Activated T-cell treated with anti-CD3 and anti-CD28 coated beads, Interleukin-2, amount 50 U/mL, for 4 hours (primary cell): ENCODE measurements at regions not wholly inside any gene's neighbourhood (a gene's known extent, or its start where the extent isn't known, plus 50 kb on each side); places are given as distances from the start of the nearest gene placed in this dataset.
A peak's percentile ranks its signal among the peaks of the same experiment; 100 is the strongest.

ENCODE experiments used
- ATAC-seq, 2 donors: fragments of 200-7000 bp; cut with Tn5 transposase; one replicate each; pipeline ENCODE4 v1.10.0; 2021
- DNase-seq: peaks from one replicate; pipeline ENCODE4 v3.0.0-alpha.2; 2020
- H3K27me3 Mint-ChIP-seq: one replicate; pipeline ENCODE4 v1.8.0; 2021; ENCODE audit warnings: low read depth, mixed read lengths
- H3K36me3 Mint-ChIP-seq: one replicate; pipeline ENCODE4 v1.8.0; 2022; ENCODE audit warnings: mixed read lengths; ENCODE audit not compliant: insufficient read depth
- H3K4me1 Mint-ChIP-seq: one replicate; pipeline ENCODE4 v1.8.0; 2021; ENCODE audit warnings: low read depth, mixed read lengths
- H3K4me3 Mint-ChIP-seq: one replicate; pipeline ENCODE4 v1.8.0; 2021; ENCODE audit warnings: mild to moderate bottlenecking, moderate library complexity, mixed read lengths
- H3K9me3 Mint-ChIP-seq: one replicate; pipeline ENCODE4 v1.8.0; 2021; ENCODE audit warnings: mixed read lengths

- Mint-ChIP-seq H3K9me3 (peaks cover 7% of the 10 kb centered on the region), H3K36me3 (no peaks in the 10 kb centered on the region), H3K27me3 (peaks cover 25% of the 10 kb centered on the region), H3K4me3 (no peak overlapping the region), H3K4me1 (no peaks in the 10 kb centered on the region)
- ATAC-seq (no peak), DNase-seq (no peak)
Observed at GRCh38 chr12:111228916-111229666, 139.8 kb downstream of the PHETA1 start.

DNA sequence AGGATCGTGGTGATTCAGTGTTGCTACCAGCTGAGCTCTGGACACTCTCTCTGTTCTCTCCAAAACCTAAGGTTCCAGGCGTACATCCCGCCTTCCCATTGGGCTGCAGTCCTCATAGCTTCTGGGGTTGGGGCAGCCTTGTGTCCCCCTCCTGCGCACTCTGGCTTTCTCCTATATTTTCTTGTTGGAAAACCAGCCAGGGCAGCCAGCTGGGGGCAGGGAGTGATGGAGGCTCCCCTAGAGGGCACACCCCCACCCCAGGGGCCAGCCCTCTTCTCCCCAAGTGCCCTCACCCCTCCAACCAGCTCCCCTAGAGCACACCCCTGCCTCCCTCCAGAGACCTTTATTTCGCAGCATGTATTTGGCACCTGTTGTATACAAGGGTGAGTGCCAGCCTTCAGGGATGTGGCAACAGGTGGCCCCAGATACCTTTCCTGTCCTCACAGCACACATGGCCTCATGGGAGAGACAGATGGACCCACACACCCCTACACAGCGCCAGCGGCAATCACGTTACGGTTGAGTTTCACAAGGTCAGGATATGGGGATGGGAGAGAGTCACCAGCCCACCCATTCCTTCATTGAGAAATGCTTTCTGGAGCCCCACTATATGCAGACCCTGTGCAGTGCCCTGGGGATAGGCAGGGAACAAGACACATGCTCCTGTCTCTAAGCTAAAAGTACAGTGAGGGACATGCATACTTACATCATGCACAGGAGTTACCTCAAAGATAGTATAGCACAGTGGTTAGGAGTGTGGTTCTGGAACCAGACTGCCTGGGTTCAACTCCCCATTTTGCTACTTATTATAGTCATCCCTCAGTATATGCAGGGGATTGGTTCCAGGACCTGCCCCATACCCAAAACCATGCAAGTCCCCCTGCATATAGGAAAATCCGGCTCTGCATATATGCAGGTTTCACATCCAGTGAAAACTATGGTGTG, 141.1 kb downstream of the PHETA1 start:
- H3K27me3 Mint-ChIP-seq, result peaks cover 19% of the 10 kb centered on the region
- ATAC-seq (no peak), DNase-seq (no peak)
- H3K4me1 Mint-ChIP-seq, result no peaks in the 10 kb centered on the region
- H3K4me3 Mint-ChIP-seq, result no peak overlapping the region
- H3K9me3 Mint-ChIP-seq, result no peaks in the 10 kb centered on the region
- no peaks in the 10 kb centered on the region for H3K36me3 Mint-ChIP-seq

- Mint-ChIP-seq H3K4me1 (no peaks in the 10 kb centered on the region), H3K4me3 (no peak overlapping the region), H3K9me3 (no peaks in the 10 kb centered on the region), H3K36me3 (no peaks in the 10 kb centered on the region), H3K27me3 (peaks cover 19% of the 10 kb centered on the region)
- ATAC-seq, result no peak
- DNase-seq, result no peak
Observed at GRCh38 chr12:111226680-111227079, 142.2 kb downstream of the PHETA1 start.

DNA sequence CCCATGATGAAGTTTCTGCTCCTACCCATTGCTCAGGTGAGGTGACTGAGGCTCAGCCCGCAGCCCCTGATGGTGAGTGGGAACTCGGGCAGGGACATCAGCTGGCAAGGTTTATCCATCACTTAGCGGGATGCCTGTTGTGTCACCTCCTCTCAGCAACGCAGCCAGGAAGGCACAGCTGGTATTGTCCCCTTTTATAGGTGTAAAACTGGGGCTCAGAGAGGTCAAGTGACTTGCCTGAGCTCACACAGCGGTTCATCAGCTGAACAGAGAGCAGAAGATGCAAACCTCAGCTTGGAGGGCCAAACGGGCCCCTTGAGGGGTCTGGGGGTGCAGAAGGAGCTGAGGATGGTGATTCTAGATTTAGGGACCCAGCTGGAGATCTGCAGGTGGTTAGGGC, 143.6 kb downstream of the PHETA1 start:
- Mint-ChIP-seq H3K4me1 (no peaks in the 10 kb centered on the region), H3K9me3 (no peaks in the 10 kb centered on the region)

DNA sequence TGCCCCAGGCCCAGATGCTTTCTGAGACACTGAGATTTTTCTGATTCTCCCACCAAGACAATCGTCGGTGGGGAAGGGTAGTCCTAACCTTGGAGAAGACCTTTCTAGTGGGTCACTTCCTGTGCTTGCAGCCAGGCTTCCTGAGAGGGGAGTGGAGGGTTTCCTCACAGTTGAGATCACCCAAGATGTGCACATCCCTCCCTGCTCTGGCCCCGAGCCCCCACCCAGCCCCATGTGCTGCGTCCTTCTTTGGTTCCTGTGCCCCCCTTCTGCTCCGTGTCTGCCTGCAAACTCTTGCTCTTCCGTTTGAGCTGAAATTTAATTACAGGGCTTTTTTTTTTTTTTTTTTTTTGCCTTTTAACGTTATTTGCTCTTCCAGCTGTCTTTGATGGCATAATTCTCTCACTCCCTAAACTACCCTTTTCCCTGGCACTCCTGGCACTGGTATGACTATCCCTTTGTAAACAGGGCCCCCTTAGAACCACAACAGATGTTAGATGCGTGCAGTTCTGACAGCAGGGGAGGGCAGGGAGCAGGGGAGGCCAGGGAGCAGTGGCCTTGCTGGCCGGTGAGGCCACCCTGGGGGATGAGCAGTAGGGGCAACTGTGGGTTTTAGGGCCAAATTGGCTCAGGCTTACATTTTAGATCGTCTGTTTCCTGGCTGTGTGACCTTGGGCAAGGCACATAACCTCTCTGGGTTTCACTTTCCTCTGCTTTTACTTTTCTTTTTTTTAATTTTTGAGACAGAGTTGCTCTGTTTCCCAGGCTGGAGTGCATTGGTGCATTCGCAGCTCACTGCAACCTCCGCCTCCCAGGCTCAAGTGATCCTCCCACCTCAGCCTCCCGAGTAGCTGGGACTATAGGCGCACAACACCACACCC, 144.5 kb downstream of the PHETA1 start:
- H3K4me3 Mint-ChIP-seq, result no peak overlapping the region
- peaks cover 13% of the 10 kb centered on the region for H3K27me3 Mint-ChIP-seq
- DNase-seq (no peak), ATAC-seq (no peak)
- H3K36me3 Mint-ChIP-seq, result no peaks in the 10 kb centered on the region
- no peaks in the 10 kb centered on the region for H3K4me1 Mint-ChIP-seq
- no peaks in the 10 kb centered on the region for H3K9me3 Mint-ChIP-seq

More for the DNA sequence above, 143.6 kb downstream of the PHETA1 start:
- H3K27me3 Mint-ChIP-seq, result peaks cover 13% of the 10 kb centered on the region
- no peaks in the 10 kb centered on the region for H3K36me3 Mint-ChIP-seq
- H3K4me3 Mint-ChIP-seq, result no peak overlapping the region
- ATAC-seq (no peak), DNase-seq (no peak)

DNA sequence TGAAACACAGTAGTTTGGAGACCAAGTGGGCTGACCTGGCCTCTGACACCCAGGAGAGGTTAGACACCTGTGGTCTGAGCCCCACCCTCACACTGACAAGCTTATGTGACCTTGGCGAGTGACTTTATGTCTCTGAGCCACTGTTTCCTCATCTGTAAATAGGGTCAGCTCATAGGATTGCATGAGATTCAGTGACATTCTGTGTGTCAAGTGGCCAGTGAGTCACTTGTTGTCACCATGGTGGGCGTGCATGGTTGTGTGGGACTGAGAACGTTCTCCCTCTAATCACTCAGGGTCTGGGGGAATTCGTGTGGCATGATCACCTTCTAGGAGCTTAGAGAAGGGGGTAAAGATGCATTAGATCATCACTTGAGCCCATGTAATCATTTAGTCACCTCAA, 146.4 kb downstream of the PHETA1 start:
- DNase-seq, result no peak
- H3K27me3 Mint-ChIP-seq, result peaks cover 13% of the 10 kb centered on the region
- no peak overlapping the region for H3K4me3 Mint-ChIP-seq
- H3K4me1 Mint-ChIP-seq, result no peaks in the 10 kb centered on the region
- no peaks in the 10 kb centered on the region for H3K9me3 Mint-ChIP-seq
- peak in 1 of 2 donors; percentile 14 for ATAC-seq
- no peaks in the 10 kb centered on the region for H3K36me3 Mint-ChIP-seq

DNA sequence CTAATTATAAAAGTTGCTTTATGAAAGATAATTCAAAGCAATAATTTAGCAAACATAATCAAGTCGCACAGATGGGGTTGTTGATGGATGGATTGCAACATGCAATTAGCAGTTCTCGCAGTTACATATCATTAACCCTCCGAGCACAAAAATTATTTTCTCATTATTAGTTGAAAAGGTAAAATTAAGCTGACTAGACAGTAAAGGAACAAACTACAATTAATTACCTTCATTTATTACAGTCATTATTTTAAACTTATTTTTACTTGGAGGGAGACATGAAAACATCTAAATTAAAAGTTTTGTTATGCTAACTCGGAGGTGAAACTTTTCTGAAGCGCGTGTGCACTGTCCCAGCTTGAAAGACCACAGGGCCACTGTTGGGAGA, 146.9 kb downstream of the PHETA1 start:
- no peak overlapping the region for H3K4me3 Mint-ChIP-seq
- no peak for ATAC-seq
- H3K9me3 Mint-ChIP-seq, result no peaks in the 10 kb centered on the region
- peaks cover 10% of the 10 kb centered on the region for H3K27me3 Mint-ChIP-seq
- no peak for DNase-seq
- H3K36me3 Mint-ChIP-seq, result no peaks in the 10 kb centered on the region
- H3K4me1 Mint-ChIP-seq, result no peaks in the 10 kb centered on the region

DNA sequence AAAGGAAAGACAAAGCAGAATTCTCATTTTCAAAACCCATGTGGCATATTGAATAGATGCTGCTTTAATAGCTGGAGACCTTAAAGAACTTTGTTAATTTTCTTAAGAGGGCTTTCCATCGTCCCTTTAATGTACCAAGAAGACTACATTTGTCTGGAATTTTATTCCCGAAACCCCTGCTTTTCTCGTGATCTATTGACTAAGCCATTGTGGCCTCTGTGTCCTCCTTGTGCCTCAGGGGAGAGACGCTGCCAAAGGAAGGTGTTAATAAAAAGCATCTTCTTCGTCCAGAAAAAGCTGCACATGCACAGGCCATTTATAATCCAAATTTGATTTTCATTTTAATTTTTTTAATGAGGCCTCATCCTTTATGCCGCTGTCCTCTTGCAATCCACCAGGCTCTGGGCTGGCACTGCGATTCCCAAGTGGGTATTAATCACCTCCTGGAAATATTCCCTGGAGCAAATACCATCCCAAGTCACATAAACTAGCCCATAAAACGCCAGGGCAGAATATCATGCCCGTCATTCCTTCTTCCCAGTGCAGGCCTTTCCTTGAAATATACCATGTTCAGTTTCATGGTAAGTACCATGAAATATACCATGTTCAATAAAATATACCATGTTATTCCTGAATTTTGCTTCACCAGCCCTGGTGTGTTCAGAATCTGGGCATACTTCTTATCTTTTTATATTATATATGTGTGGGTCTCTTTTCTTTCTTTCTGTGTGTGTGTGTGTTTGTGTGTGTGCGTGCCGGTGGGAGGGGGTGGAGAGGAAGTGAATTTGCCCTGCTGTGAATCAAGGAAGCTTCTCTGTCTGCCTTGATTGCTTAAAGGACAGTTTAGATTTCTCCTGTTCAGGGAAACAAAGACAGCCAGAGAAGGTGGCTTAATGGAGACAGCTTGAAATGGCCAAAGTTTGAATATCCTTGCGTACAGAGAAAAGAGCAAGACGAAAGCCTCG, 147.6 kb downstream of the PHETA1 start:
- Mint-ChIP-seq H3K9me3 (no peaks in the 10 kb centered on the region), H3K4me1 (no peaks in the 10 kb centered on the region), H3K36me3 (no peaks in the 10 kb centered on the region), H3K4me3 (no peak overlapping the region), H3K27me3 (peaks cover 10% of the 10 kb centered on the region)
- DNase-seq (no peak), ATAC-seq (no peak)

GRCh38 chr12:111220363-111220762, 148.5 kb downstream of the PHETA1 start:
- H3K9me3 Mint-ChIP-seq, result no peaks in the 10 kb centered on the region
- no peak for DNase-seq
- no peaks in the 10 kb centered on the region for H3K4me1 Mint-ChIP-seq
- peaks cover 8% of the 10 kb centered on the region for H3K27me3 Mint-ChIP-seq
- H3K4me3 Mint-ChIP-seq, result no peak overlapping the region
- no peaks in the 10 kb centered on the region for H3K36me3 Mint-ChIP-seq
- no peak for ATAC-seq

DNA sequence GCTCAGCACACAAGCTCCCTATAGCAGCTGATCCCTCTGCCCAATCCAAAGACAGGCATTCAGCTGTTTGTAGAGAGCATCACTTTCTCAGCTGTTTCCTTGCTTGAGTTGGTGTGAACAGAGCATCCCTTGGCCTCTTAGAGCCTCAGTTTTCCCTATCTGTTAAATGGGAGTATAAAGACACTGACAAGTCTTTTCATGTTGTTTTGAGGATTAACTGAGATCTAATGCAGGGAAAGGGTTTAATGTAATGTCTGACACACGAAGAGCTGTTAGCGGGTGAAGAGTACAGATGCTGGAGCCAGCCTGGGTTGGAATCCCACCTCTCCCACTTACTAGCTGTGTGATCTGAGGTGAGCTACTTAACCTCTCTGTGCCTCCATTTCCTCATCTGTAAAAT, 149.5 kb downstream of the PHETA1 start:
- Mint-ChIP-seq H3K9me3 (no peaks in the 10 kb centered on the region), H3K4me1 (no peaks in the 10 kb centered on the region), H3K27me3 (peaks cover 6% of the 10 kb centered on the region), H3K36me3 (no peaks in the 10 kb centered on the region), H3K4me3 (no peak overlapping the region)
- DNase-seq (no peak), ATAC-seq (no peak)

- H3K27me3 Mint-ChIP-seq, result peaks cover 4% of the 10 kb centered on the region
- DNase-seq, result no peak
- H3K9me3 Mint-ChIP-seq, result no peaks in the 10 kb centered on the region
- H3K36me3 Mint-ChIP-seq, result no peaks in the 10 kb centered on the region
- no peak overlapping the region for H3K4me3 Mint-ChIP-seq
- H3K4me1 Mint-ChIP-seq, result no peaks in the 10 kb centered on the region
- ATAC-seq, result no peak
Observed at GRCh38 chr12:111218499-111218898, 150.4 kb downstream of the PHETA1 start.

DNA sequence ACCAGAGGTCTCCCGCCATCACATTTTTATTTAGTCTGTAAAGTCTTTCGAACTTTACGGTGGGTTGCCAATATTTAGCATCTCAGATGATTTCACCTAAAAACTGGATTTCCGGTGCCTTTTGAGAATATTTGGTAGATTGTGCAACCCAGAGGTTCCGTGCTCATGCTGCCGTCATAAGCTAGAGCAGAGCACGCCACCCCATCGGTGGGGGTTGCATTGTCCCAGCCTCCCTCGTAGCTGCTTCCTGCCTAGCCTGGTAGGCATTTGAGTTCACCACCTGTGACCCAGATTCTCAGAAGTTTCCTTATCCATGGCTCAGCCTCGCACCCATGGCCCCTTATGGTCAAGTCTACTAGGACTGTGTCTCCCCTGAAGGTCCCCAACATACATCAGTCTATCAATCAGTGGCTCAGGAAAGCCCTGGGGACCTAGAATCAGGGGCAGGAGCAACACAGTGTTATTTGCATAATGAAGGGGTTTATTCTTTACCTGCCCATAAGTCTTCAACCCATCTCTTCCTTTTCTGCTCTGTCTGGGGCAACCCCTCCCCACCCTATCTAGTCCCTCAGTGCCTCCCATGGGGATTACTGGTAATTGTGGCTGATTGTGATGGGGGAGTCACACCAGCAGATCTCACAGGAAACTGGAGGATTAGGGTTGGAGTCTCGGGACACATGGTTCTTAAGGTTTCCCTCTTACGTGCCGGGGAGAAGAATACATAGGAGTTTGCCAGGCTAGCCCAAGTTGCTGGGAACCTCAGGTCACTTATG, 152.3 kb downstream of the PHETA1 start:
- H3K4me3 Mint-ChIP-seq, result no peak overlapping the region
- ATAC-seq (no peak), DNase-seq (no peak)
- no peaks in the 10 kb centered on the region for H3K36me3 Mint-ChIP-seq
- no peaks in the 10 kb centered on the region for H3K4me1 Mint-ChIP-seq
- peaks cover 11% of the 10 kb centered on the region for H3K27me3 Mint-ChIP-seq
- no peaks in the 10 kb centered on the region for H3K9me3 Mint-ChIP-seq

DNA sequence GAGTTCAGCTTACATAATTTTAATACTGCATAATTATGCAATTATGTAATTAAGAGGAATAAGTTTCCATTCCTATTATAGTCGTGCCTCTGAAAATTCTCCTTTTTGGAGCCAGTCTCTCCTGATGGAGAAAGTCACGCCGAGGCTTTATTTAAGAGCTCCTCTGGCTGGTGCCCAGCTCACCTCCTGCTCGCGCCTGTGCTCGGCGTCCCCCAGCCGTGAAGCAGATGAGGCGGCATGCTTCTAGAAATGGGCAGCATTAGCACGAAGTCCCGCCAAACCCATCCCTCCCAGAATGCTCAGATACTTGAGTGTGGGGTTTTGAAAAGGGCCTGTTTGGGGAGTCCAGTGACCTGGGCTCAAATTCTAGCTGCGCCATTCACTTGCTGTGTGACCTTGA, 153.0 kb downstream of the PHETA1 start:
- Mint-ChIP-seq H3K4me3 (no peak overlapping the region), H3K36me3 (no peaks in the 10 kb centered on the region), H3K27me3 (peaks cover 17% of the 10 kb centered on the region), H3K9me3 (no peaks in the 10 kb centered on the region), H3K4me1 (no peaks in the 10 kb centered on the region)
- DNase-seq (no peak), ATAC-seq (no peak)
